ENCODE measurements at regions not wholly inside any gene's neighbourhood (a gene's known extent, or its start where the extent isn't known, plus 50 kb on each side); places are given as distances from the start of the nearest gene placed in this dataset.

DNA sequence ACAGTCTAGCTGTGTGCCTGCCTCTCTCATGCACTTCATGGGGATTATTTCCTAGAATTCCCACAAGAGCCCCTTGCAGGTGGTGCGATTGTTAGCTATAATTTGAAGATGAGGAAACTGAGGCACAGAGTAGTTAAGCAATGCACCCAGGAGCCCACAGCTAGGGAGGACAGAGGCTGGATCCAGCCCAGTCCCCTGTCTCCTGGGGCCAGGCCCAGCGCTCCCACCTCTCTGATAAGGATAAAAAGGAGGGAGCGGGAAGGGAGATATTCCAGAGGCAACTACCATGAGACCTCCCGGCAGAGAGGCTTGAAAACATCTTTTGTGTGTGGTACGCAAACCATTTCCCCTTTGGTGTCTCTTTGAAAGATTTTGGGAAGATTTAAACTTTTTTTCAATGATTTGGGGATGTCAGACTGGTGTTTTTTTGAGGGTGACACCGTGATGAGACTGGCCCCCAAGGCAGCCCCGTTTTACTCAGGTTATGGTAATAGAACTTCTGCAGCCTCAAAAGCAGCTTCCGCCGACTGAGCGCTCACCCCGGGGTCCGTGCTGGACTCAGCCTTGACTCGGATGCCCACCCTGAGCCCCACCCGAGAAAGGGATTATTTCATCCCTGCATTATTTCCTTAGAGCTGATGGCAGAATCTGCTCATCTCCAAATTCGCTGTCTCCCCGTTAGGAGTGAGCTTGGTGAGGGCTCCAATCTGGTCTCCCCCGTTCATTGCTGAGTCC lies 144.7 kb upstream of the IER5L start:
- DNase-seq = no peak

DNA sequence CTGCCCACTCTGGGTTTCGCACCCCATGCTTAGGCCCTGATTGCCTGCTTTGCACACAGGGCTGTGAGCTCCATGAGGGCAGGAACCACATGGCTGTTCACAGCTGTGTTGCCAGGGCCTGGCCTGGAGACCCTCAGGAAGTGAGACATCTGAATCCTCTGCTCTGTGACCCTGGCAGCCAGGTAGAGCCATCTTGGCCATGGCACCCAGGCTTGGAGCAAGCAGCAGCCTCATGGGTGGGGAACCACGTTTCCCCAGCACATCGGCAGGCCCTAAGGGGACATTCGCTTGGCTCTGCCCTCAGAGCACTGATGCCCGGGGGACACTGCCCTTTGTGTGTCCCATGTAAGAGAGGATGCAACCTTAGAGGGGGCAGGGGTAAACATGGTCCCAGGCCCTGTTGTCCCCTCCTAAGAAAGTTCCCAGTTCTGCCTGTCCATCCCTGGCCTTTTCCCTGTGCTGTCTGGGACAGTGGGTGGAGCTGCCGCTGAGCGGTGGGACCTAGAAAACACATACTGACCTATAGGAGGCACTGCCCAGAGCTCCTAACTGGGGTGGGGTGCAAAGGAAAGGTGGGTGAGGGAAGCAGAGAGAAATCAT lies 144.1 kb upstream of the IER5L start:
- DNase-seq = no peak

DNA sequence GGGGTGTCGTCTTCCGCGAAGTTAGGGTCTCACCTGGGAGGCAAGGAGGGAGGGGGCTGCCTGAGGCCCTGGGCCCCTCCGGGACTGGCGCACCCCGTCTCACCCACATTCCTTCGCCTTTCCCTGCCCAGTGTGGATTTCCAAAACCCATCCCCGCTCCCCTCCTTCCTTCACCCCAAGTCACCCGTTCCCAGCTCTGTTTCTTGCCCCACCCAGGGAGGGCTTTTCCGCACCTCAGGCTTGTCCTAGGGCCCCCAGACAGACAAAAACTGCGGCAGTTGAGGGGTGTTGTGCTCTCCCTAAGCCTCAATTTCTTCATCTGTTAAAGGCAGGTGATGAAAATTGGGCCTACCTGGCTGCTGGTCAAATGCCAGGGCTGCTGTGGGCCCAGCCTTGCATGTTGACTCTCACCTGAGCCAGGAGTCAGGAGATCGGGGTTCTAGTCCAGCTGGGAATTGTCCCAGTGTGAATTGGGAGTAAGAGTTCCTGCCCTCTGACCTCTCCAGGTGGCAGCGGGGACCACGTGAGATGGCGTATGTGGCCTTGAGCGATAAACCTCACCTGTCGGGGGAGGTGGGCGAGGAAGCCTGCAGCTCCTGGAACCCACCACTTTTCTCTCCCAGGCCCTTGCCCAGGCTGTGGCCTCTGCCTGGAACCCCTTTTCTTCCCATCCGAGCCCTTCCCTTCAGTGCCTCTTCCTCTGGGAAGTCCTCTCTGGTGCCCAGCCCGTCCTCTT lies 143.4 kb upstream of the IER5L start:
- no peak for DNase-seq

DNA sequence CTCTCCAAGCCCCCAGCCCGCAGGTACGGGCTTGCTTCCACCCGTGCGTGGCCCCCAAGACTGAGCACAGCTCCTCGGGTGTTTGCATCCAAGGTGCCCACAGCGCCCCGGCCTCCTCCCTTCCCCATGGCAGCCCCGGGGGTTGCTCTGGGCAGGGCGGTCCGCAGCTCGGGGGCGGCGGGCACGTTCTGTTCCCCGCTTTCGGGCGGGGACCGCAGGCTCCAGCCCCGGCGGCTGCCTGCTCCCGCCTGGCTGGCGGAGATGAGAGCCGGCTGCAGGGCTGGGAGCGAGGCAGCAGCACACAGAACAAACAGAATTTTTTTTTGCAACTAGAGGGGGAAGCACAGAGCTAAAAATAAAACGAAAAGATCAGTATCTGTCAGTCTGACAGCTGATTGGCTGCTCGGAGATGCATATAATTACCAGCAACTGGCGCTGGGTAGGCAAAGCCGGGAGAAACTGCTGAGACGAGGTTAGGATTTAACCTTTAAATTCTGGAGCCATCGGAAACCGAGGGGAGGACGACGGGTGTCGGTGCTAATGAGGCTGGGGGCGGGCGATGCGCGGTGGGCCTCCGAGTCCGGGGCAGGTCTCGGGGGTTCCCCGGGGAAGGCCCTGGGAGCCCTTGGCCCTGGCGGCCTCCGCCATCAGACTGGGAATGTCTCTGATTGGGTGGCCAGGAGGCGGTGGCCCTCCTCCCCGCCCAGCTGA lies 142.7 kb upstream of the IER5L start:
- peak; percentile 44 for DNase-seq

DNA sequence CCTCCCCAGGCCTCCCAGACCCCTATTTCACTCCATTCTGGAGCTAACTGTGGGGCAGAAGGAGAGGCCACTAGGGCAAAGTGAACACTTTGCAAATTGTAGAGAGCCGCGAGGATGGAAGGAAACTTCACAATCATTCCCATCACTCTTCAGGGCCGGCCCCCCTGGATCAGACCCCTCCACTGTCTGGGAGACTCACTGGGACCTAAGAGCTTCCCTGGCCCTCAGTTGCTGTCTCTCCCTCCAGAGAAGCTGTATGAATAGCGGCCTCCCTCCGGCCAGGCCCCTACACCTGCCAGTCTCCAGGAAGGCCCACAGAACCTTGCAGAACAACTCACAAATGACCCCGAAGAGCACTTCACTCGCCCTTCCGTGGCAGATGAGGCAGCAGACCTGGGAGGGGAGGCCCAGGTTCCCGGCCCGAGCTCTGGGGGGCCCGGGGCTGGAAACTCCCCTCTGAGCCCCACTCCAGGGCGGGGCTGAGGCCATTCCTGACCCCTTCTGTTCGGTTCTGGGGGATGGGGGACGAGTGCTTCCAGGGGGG lies 141.9 kb upstream of the IER5L start:
- DNase-seq = no peak

DNA sequence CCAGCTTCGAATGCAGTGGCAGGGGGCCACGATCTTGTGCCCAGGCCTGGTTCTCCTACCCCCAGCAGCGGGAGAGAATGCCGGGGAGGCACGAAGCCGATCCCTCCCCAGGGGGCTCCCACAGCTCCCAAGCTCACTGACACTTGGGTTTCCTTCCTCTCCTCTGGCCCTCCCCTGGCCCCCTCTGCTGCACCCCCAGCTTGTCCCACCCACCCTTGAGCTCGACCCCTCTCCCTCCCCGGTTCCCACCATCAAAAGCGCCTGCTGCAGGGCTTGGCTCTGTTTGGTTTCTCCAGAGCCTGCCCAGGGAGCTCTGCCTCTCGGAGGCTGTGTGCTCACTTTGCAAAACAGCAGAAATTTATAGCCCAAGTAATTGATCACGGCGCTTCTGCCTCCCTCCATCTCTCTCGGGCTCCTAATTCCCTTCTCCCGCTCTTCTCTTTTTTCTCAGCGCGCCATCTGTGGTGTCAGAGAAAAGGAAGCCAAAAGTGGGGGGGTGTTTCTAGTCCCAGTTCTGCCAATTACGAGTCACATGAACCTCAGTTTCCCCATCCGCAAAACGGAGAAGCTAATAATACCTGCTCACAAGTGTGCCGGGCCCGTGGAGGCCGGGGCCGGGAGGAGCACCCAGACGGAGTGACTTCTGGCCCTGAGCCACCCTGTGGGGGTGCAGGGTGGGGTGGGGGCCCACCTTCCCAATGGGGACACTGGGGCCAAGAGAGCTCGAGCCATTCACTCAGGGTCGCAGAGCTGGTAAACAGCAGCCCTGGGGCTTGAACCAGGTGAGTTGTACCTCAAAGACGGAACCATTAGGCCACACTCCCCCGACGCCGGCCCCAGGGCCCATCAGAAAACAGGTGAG lies 141.2 kb upstream of the IER5L start:
- DNase-seq = no peak

DNA sequence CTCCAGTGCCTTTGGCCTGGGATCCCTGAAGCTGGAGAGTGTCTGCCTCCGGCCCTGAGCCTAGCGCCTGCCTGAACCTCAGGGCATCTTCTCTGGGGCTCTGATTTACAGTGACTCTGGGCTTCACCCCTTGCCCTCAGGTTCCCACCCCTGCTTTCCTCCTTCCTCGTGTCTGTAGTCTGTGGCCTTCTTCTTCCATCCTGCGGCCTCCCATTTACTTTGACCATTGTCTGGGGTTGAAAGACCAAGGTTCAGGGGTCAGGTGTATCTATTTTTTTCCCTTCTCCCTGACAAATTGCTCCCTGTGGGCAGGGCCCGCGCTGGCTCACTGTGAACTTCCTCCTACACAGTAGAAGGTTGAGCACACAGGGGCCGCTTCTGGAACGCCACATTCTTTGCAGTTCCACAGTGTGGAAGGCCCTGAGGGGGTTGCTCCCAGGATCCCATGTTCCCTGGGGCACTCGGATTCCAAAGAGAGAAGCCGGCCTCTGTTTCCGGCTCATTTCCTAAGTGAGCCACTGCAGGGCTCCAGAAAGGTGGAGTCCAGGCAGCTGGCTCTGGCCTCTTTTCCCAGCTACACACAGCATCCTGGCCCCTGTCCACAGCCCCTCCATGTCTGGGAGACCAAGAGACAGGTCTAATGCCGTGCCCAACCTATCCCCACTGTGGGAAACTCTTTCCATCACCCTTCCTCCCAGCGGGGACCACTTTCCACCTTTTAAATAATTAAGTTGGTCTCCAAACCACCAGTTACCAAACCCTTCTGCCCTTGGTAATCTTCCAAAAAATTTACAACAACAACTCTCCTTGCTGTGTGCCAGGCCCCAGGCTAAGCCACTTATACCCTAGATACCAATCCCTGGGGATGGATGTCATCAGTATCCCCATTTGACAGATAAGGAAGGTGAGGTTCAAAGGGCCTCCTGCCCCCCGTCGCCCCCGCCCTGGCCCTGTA lies 140.3 kb upstream of the IER5L start:
- no peak for DNase-seq

DNA sequence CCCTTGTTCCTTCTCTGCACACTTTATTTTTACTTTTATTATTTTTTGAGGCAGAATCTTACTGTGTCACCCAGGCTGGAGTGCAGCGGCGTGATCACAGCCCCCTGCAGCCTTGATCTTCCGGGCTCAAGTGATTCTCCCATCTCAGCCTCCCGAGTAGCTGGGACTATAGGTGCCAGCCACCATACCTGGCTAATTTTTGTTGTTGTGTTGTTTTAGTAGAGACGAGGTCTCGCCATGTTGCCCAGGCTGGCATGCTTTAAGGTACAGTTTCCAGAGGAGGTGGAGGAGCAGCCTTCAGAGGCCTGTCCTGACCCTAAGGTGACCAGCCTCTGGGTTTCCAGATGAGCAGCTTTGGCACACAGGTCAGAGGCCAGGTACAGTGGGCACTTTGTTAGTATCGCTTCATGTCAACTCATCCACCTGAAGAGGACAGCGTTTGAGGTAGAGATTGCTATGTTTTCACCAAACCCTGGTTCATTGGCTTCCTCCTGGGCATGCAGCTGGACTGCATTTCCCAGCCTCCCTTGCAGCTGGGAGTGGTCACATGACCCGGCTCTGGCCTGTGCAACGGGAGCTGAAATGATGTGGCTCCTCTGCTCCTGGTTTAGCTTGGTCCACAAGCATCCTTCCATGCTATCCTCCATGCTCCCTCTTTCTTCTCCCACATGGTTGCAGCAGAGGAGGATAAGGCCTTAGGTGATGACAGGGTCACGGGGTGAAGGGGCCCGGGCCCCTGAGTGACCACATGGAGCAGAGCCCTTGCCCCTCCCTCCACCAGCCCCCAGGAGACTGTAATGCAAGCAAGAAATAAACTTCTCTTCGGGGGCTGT lies 139.3 kb upstream of the IER5L start:
- no peak for DNase-seq

DNA sequence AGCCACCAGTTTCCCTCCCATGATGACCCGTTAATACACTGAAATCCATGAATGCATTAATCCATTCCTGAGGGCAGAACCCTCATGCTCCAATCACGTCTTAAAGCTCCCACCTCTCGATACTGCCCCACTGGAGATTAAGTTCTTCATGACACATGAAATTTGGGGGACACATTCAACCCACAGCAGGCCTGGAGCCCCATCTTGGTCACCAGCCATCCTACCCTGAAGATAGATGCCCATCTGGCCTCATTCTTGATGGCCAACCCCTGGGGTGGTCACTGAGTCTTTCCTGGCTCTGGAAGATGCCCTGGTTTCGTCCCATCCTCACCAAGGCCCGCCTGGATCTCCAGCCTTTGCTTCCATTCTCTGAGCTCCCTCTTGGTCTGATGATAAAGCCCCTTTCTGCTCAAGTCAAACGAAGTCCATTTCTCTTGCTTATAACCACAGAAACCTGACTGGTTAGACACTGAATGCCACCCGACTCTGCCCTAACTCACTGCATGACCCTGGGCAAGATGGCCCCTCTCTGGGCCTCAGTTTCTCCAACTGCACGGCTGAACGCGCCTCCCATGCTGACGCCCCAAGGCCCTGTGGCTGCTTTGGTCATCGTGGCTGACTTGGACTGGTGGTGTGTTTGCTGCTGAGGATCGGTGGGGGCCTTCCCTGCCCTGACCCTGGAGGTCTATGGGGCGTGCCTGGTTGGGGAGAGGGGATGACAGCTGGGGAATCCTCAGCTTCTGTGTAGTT lies 138.4 kb upstream of the IER5L start:
- no peak for DNase-seq

DNA sequence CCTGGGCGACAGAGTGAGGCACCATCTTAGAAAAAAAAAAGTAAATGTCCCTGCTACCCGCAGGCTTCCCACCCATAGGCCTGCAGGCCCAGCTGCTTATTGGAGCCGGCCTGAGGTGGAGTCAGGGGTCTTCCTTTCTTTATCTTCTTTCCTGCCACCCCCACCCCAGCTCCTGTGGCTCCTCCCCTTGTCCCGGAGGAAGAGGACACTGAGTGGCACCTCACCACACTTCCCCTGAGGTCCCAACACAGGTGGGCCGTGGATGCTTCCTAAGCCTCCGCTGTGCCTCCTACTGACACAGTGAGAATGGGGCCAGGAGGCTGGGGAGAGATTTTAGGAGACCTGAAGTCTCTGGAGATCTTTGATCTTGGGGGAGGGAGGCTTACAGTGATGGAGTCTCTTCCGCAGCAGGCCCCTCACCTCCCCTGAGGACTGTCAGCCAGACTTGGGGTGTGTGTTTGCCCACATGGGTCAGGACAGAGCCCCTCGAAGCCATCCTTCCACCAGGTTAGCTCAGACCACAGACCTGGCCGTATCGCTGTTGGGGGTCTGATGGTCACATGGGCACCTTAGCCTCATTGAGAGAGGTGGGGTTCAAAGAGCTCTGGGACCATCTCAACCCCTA lies 135.4 kb upstream of the IER5L start:
- DNase-seq = no peak

DNA sequence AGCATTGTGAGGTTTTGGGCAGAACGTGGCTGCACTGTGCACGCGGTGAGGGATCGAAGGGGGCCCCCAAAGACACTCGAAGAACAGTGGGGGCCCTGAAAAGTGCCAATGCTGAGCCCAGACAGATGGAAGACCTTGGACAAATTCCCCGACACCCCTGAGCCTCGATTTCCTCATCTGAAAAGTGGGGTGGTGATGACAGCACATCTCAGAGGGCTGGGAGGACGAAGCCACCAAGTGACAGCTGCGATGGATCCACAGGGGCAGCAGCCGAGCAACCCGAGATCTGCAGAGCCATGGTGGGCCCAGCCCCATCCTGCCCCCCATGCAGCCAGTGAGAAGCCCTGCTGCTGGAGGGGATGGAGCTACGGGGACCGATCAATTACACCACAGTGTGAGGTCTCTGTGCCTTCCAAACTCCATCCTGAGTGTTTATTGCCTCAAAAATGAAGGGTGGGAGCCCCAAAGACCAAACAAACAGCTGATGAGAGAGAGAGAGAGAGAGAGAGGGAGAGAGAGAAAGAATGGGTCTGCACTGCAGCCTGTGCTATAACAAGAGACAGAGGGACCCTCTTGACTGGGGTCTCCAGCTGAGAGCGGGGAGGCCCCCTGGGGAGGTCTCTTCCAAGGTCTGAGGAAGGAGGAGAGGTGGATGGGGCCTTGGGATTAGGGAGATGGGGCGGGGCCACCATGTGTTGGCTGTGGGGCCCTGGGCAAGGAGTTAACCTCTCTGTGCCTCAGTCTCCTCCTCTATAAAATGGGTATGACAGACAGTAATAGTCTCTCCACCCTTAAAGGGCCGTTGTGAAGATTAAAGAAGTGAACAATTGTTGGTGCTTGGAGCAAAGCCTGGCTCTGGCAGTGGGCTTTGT lies 134.4 kb upstream of the IER5L start:
- DNase-seq = no peak

DNA sequence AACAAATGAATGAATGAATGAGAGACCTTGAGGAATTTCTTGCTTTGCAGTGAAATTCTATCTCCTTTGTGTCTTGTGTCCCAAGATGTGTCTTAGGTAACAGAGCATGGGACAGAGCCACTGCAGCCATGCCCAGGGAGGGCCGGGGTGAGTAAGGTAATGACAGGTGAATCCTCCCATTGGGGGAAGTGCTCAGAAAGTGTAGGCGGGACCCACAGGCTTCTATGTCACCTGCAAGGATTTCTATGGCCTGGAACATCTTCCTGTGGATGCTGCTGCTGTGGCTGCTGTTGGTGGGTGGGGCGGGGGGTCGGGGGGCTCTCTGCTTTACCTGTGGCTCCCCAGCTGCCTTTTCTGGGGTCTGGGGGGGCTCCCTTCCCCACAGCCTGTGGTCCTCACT lies 133.6 kb upstream of the IER5L start:
- DNase-seq = no peak

DNA sequence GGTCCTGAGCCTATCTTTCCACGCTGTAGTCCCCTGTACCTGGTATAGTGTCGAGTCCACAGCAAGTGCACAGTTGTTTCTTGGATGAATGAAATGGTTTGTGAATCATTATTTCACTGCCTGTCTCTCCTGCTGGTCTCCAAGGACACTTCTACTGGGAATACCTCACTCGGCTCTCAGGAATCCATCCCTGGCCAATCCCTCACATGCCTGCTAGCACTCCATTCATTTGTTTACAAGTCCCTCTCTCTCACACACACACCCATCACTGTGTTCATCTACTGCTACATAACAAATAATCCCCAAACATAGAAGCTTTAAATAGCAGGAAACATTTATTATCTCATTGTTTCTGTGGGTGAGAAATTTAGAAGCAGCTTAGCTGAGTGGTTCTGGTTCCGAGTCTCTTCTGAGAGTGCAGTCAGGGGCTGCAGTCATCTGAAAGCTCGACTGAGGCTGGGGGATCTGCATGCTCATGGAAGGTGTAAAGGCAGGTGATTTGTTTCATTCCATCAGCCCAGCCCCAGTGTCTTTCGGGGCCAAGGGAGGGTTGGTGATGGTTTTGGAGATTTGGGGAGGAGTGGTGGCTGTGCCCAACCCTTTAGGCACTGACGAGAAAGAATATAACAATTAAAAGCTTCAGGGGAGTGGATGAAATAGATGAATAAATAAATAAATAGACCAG lies 132.7 kb upstream of the IER5L start:
- DNase-seq = no peak

DNA sequence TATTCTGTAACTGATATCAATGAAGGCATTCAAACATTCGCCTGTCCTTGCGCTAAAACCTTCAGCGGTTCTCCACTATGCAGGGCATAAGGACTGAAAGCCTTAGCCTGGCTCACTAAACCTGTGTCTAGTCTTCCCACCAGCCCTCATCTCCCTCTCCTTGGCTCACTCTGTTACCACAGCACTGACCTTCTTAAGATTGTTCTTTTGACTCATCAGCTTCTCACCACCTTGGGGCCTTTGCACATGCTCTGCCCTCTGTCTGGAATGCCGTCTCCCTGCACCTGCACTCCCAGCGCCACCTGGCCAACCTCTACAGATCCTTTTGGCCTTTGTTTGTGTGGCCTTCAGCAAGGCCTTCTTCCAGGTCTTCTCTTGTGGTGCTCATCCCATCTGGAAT lies 131.8 kb upstream of the IER5L start:
- no peak for DNase-seq

DNA sequence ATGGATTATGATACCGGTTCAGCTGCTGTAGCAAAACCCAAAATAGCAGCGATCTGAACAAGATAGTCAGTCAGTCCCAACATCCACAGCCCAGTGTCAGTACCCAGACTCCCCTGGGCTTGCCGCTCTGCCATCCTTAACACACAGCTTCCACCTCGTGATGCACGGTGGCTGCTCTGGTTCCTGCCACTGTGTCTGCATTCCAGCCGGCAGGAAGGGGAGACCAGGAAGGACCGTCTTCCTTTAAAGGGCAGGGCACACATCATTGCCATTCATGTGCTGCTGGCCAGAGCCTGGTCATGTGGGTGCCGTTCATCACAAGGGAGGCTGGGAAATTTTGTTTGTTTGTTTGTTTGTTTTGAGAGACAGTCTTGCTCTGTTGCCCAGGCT lies 131.0 kb upstream of the IER5L start:
- DNase-seq = no peak

DNA sequence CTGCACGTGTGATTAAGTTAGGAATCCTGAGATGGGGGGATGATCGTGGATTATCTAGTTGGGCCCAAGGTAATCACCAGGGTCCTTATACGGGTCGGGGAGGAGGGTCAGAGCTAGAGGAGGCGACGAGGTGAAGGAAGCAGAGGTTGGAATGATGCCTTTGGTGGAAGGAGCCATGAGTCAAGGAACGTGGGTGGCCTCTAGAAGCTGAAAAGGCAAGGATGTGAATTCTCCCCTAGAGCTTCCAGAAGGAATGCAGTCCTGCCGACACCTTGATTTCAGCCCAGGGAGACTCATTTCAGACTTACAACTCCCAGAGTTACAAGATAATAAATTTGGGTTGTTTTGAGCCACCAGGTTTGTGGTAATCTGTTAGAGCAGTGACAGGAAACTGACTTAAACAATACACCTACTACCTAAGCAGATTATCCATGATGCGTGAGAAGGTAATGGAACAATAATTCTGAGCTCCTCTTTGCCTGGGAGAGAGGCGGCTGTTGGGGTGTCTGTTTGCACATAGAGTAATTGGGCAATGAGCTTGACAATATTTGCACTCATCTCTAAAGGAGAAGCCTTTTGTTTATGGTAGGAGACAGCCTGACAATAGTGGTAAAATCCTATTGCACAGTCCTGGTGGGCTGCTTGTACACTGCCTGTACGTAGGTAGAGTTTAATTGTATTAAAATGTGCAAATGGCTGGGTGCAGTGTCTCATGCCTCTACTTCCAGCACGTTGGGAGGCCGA lies 129.3 kb upstream of the IER5L start:
- DNase-seq = no peak

Measured in activated CD8-positive, alpha-beta memory T cell treated with anti-CD3 and anti-CD28 coated beads, Interleukin-2, amount 50 U/mL, for 4 hours (primary cell).